Right ventricle myocardium superior (tissue), 1 donor: ENCODE measurements at regions not wholly inside any gene's neighbourhood (a gene's known extent, or its start where the extent isn't known, plus 50 kb on each side); places are given as distances from the start of the nearest gene placed in this dataset.
"Not testable (repeated sequence)": the region's sequence is repeated elsewhere in the genome, so short reads cannot be mapped to it uniquely, and the experiment has no call there.

Source experiments
- ATAC-seq: fragments of 200-7000 bp; cut with Tn5 transposase; one replicate; pipeline ENCODE4 v1.9.1; 2020; ENCODE audit warnings: mild to moderate bottlenecking; ENCODE audit not compliant: poor library complexity
- DNase-seq: peaks from one replicate; pipeline ENCODE4 v3.0.0-alpha.2; 2020
- intact Hi-C: fragments of 100-400 bp; cut with DNase I; formaldehyde crosslinking; loops from one replicate; pipeline ENCODE4 v1.11.2; 2022
- donor health status: DM: no; HTN: yes; CAD: no; lungs with severe emphysema.

DNA sequence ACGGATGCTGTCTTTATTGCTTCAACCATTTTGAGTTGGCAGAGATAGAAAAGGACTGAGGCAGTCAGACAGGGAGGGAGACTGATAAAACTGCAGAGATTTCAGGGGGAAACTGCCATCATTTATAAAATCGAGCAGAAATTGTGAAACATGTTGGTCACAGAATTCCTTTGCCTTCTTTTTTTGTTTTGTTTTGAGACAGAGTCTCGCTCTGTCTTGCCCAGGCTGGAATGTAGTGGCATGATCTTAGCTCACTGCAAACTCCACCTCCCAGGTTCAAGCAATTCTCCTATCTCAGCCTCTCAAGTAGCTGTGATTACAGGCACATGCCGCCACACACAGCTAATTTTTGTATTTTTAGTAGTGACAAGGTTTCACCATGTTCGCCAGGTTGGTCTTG, 273.7 kb upstream of the USP9Y start:
- ATAC-seq (no peak), DNase-seq (no peak)
- intact Hi-C loops = no loop called here

DNA sequence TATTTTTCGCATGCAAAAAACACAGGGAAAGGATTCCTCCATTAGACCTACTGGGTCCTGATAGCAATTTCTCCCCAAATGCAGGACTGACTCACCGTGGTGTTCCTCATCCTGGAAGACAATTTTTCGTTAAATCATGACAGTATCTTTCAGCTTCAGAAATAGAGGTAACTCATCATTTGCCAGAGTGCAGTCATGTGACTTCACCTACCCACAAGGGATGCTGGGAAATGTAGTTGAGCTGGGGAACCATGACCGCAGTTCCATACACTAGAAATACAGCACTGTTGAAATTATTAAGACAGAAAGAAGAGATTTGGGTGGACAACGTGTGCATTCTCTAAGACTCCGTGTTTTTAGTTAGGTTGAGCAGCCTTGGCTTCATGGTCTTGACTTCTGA, 269.5 kb upstream of the USP9Y start:
- intact Hi-C loops = no loop called here
- ATAC-seq = no peak
- DNase-seq = no peak

DNA sequence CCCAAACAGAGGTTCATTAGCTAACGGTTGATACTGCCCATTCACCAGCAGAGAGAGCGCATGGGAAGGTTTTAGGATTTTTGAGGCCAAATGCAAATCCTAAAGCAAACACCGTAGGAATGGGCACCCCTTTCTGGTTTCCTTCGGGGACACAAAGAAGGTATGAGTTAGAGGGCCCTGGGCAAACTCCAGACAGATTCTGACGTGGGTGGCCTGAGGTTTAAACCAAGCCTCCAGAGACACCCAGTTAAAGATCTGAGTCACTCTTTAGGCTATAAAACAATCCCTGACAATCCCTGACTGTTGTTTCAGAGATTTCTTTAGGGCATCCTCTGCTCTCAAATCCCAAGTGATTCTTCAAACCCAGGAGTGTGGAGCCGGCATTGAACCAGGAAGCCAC, 262.2 kb upstream of the USP9Y start:
- intact Hi-C loops, DNase-seq, ATAC-seq: not testable (repeated sequence)

DNA sequence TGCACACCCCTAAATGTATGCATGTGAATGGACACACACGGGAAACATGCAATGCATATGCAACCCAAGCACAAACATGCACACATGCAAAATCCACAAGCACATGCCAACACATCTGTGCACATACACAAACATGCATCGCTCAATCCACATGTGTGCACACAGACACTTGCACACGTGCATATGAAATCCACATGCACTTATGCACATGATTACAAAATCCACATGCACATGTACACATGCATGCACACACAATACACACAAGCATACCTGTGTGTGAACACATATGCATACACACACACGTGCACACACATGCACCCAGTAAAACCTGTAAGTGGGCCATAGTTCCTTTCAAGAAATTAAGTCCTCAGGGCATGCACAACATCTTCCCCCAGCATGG, 256.8 kb upstream of the USP9Y start:
- intact Hi-C loops = no loop called here
- ATAC-seq = no peak

DNA sequence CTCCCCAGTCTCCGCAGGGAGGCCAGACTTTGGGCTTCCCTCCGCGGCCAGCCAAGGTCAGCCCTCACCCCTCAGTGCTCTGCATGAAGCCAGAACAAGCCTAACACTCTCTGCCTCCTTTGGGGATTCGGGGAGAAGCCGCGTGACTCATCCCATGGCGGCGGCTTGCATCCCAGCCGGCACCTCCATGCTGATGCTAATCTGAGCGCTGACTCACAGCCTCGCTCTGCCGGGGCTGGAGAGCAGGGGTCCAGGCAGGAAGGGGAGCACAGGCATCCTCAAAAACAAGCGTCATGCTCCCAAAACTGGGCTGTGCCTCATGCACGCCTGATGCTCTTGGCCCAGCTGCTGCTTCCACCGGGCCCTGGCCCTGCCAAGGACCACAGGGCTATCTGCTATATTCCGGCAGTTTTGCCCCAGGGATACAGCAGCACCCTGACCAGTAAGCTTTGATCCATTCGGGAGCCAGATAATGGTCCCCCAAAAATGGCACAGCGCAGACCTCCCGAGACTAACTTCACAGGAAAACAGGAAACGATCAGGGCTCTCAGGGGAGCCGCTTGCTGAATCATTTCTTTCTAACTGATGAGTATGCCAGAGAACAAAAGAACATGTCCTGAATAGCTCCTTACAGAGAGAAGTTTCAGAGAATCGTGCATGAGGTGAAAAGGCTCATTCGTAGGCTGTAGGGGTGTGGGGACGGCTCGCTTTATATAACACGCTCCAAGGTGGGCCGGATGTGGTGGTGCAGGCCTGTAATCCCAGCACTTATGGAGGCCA, 254.4 kb upstream of the USP9Y start:
- DNase-seq, intact Hi-C loops: not testable (repeated sequence)
- peak; percentile 20 for ATAC-seq

More for the DNA sequence above, 256.8 kb upstream of the USP9Y start:
- no peak for DNase-seq

DNA sequence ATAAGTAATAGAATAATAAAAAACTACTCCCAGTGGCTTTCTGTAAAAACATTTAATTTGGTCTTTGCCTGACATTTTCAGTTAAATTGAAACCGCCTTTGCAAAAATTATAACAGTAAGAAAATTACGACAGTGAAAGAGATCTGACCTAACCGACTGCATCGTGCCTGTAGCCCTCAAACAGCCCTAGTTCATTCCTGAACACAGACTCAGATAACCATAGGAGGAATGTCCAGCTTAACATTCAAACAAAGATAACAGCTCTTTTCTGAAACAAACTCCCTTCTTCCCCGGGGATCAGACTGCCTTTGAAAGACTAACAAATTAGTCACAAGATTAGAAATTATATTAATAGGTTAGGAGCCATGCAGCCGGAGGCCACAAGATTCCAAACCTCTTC, 252.5 kb upstream of the USP9Y start:
- DNase-seq, ATAC-seq, intact Hi-C loops: not testable (repeated sequence)

DNA sequence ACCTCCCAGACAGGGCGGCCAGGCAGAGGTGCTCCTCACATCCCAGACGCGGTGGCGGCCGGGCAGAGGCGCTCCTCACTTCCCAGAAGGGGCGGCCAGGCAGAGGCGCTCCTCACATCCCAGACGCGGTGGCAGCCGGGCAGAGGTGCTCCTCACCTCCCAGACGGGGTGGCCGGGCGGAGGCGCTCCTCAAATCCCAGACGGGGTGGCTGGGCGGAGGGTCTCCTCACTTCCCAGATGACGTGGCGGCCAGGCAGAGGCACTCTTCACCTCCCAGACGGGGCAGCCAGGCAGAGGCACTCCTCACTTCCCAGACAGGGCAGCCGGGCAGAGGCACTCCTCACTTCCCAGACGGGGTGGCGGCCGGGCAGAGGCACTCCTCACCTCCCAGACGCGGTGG, 247.7 kb upstream of the USP9Y start:
- DNase-seq, ATAC-seq, intact Hi-C loops: not testable (repeated sequence)

DNA sequence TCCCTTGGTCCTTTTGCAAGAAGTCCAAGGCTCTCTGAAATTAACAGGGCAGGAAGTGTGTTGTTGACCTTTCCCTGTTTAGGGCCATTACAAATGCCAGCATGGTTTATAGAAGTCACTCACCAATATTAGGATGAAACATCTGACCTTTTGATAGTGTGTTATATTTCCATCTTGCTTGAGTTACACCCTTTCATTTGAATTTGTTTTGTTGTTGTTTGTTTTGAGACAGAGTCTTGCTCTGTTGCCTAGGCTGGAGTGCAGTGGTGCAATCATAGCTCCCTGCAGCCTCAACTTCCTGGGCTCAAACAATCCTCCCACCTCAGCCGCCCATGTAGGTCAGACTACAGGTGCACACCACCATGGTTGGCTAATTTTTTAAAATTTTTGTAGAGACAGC, 241.1 kb upstream of the USP9Y start:
- intact Hi-C loops = no loop called here
- DNase-seq (no peak), ATAC-seq (no peak)

DNA sequence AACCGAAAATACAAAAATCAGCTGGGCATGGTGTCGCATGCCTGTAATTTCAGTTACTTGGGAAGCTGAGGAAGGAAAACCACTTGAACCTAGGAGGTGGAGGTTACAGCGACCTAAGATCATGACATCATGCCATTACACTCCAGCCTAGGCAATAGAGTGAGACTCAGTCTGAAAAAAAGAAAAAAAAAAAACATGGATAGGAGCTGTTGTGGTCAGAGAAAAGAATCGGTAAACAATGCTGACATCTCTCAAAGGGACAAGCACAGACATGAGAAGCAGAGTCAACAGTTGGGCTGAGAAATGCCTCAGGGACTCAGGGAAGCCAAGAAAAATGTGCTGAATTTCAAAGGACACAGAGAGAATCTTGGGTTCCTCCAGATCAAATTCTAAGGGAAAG, 236.9 kb upstream of the USP9Y start:
- intact Hi-C loops = no loop called here
- ATAC-seq (no peak), DNase-seq (no peak)

DNA sequence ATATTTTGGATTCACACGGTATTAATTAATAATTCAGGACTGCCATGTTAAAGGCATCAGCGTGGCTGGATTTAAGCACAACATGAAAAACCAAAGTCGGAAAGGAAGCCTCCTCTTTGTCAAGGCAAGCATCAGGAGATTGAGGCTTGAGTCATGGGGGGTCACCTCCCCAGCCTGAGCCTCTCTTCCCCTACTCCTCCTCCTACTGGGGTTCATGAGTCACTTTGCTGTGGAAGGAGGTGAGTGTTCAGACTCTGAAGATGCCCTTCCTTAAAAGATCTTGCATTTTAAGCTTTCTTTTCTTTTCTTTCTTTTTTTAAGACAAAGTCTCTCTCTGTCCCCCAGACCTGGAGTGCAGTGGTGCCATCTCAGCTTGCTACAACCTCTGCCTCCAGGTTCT, 235.3 kb upstream of the USP9Y start:
- ATAC-seq (no peak), DNase-seq (no peak)
- intact Hi-C loops = no loop called here

DNA sequence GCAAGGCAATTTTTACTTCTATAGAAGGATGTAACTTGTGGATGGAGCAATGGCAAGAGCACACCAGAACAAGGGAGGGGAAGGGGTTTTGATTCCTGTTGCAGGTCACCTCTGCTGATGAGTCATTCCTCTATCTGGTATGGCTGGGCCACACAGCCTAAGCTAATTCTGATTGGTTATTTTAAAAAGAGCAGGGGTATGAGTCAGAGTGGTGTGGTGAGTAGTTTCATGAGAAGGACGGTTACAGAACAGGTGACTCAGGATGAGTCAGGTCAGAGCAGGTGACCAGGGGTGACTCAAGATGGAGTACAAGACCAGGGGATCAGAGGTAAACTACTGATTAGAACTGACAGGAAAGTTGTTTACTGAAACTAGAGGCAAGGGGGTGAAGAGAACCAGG, 231.9 kb upstream of the USP9Y start:
- intact Hi-C loops = no loop called here
- DNase-seq (no peak), ATAC-seq (no peak)

DNA sequence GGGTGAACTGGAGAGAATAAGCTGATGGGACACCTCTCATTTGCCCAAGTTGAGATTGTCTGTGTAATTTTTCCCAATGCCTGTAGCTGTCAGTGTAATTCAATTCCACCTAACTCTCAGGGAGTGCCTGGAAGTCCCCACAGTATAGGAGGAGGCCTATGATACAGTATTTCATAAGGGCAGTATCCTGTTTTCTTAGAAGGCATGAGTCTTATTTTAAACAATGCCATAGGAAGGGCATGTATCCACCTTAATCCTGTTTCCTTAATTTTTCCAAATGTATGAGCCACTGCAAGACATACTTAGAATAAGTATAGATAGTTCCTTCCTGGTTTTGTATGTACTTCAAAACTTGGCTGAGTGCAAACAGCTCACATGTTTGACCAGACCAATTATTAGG, 226.6 kb upstream of the USP9Y start:
- ATAC-seq (no peak), DNase-seq (no peak)
- intact Hi-C loops = no loop called here

DNA sequence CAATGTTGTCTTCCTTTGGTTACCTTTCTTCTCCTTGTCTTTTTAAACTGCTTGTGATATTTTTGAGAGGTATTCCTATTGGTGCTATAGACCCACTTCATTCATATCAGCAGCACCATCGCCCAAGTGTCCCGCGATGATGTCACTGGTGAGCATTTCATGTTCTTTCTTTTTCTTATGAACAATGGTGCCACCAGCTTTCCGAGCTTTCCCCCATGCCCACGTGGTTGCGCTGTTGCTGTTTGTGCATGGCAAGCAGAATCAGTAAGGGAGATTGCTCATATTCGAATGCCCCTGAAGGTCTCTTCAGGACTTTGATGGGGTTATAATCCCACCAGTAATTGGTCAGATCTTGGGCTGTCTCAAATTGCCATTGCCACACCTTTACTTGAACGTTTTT, 221.6 kb upstream of the USP9Y start:
- intact Hi-C loops = no loop called here
- DNase-seq (peak; percentile 24), ATAC-seq (no peak)

DNA sequence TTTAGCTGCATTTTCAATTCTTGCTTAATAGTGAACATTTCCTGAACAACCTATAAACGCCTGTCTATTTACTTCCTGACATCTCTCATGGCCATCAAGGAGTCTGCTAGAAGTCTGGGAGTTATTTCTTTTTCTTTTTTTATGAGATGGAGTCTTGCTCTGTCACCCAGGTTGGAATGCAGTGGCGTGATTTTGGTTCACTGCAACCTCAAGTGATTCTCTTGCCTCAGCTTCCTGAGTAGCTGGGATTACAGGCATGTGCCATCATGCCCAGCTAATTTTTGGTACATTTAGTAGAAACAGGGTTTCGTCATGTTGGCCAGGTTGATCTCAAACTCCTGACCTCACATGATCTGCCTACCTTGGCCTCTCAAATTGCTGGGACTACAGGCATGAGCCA, 217.6 kb upstream of the USP9Y start:
- intact Hi-C loops = no loop called here
- ATAC-seq (no peak), DNase-seq (no peak)

DNA sequence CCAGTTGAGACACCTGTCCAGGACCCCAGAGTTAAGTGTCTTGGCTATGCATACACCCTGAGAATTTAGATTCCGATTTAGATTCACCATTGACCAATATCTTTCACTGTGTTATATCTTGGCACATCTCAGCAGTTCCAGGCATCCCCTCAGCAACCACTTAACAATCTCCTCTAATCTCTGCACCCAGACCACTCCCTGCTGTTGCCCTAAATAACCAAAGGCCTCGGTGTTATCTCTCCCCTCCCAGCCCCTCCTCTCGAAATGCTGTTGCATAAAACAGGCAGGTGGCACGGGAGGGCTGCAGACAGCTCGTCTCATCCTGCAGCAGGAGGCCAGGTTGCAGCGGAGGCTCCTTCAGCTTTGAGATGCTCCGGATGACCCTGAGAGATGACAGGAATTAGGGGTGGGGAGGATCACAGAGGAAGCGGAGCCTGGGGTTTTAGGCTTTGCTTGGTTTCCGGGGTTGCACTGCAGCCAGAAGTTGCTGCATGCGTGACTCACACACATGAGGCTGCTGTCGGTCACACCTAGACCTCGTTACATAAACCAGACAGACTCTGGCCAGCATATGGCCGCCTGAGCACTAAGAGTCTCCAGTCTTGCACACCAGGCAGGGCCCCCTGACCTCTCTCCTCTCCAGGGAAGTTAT, 210.3 kb upstream of the USP9Y start:
- ATAC-seq = no peak
- intact Hi-C loops = no loop called here

DNA sequence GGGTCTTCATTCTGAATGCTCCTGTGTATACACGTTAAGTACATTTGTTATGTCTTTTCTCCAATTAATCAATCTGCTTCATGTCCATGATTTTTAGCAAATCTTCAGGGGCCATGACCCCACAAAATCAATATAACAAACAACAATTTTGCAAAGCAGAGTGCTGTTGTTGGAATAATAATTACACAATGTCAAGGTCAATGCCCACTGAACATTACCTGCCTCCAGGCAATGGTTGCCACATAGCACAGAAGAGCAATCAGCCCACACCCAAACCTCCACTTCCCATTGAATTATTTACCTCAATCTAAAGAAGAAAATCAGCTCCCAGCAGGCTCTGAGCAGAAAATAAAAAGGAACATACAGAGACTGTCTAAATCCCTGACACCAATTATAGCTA, 208.8 kb upstream of the USP9Y start:
- DNase-seq (no peak), ATAC-seq (no peak)
- intact Hi-C loops = no loop called here

More for the DNA sequence above, 210.3 kb upstream of the USP9Y start:
- DNase-seq = no peak

DNA sequence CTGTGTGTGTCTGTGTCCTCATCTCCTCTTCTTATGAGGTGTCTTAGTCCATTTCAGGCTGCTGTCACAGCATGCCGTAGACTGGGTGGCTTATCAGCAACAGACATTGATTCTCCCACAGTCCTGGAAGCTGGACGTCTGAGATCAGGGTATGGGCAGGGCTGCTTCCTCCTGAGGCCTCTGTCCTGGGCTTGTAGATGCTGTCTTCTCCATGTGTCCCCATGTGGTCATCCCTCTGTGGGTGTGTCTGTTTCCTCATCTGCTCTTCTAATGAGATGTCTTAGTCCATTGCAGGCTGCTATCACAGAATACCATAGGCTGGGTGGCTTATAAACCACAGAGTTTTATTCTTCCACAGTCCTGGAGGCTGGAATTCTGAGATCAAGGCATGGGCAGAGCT, 205.0 kb upstream of the USP9Y start:
- intact Hi-C loops = no loop called here
- DNase-seq (no peak), ATAC-seq (no peak)

DNA sequence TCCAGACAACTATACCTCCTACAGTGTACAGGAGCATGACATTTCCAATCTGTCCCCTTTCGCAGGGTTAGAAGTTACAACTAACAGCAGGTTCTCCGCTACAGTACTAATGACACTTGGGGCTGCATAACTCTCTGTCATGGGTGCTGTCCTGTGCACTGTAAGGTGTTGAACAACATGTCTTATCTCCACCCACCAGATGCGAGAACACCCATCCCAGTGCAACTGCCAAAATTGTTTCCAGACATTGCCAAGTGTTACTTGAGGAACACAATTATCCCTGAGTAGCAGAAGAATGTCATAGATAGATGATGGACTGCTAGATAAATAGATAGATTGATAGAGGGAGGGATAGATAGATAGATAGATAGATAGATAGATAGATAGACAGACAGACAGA, 200.9 kb upstream of the USP9Y start:
- DNase-seq = no peak
- intact Hi-C loops = no loop called here

DNA sequence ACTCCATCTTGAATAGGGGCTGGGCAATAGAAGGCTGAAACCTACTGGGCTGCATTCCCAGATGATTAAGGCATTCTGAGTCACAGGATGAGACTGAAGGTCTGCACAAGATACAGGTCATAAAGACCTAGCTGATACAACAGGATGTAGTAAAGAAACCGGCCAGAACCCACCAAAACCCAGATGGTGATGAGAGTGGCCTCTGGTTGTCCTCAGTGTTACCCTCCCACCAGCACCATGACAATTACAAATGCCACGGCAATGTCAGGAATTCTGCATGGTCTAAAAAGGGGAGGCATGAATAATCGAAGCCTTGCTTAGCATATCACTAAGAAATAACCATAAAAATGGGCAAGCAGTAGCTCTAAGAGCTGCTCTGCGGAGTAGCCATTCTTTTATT, 197.0 kb upstream of the USP9Y start:
- DNase-seq, intact Hi-C loops, ATAC-seq: not testable (repeated sequence)

More for the DNA sequence above, 200.9 kb upstream of the USP9Y start:
- no peak for ATAC-seq

DNA sequence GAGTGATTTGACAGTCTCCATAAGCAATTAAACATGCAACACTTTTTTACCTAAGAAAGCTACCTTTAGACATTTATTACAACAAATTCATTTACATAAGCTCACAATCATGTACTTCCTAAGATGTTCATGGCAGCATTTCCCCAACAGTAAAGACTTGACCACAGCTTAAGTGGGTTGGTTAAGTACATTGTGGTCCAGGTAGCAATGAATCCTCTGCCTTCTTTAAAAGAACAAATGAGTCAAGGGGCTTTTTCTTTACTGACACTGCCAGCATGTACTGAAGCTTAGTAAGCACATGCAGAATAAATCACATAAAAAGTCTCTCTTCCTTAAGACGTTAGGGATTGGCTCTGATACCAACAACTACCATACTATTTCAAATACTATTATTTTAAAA, 183.7 kb upstream of the USP9Y start:
- DNase-seq (no peak), ATAC-seq (no peak)
- intact Hi-C loops = no loop called here
